Heart left ventricle (tissue), 16 donors: ENCODE measurements at regions not wholly inside any gene's neighbourhood (a gene's known extent, or its start where the extent isn't known, plus 50 kb on each side); places are given as distances from the start of the nearest gene placed in this dataset.

Experiments used
- ATAC-seq, 4 donors: fragments of 200-7000 bp; cut with Tn5 transposase; one replicate each; pipeline ENCODE4 v1.9.1; 2020 to 2022; ENCODE audit warnings: moderate library complexity in 4 of 4, mild to moderate bottlenecking in 3 of 4, moderate number of reproducible peaks in 1 of 4
- DNase-seq, 5 donors: peaks; one replicate each; pipeline ENCODE4 v3.0.0-alpha.2; 2020
- H3K27ac ChIP-seq, 12 donors: fragments of 200-600 bp; sonication (generic) in 4 of 12; one replicate each; pipeline versions ENCODE4 v1.5.0 to v1.8.0; 2016 to 2022; ENCODE audit warnings: mild to moderate bottlenecking in 2 of 12
- H3K27me3 ChIP-seq, 9 donors: fragments of 200-600 bp; sonication (generic) in 2 of 9; one replicate each; pipeline versions ENCODE4 v1.5.1 to v1.8.0; 2016 to 2022; ENCODE audit warnings: mild to moderate bottlenecking in 3 of 9
- H3K36me3 ChIP-seq, 9 donors: fragments of 200-600 bp; sonication (generic) in 2 of 9; one replicate each; pipeline versions ENCODE4 v1.5.0 to v1.8.0; 2018 to 2022; ENCODE audit warnings: mild to moderate bottlenecking in 2 of 9
- H3K4me1 ChIP-seq, 12 donors: fragments of 200-600 bp; sonication (generic) in 4 of 12; one replicate each; pipeline versions ENCODE4 v1.5.0 to v1.8.0; 2016 to 2022; ENCODE audit warnings: mild to moderate bottlenecking in 3 of 12
- H3K4me3 ChIP-seq, 12 donors: fragments of 200-600 bp; sonication (generic) in 4 of 12; one replicate each; pipeline versions ENCODE4 v1.5.0 to v1.8.0; 2017 to 2022; ENCODE audit warnings: mild to moderate bottlenecking in 9 of 12, moderate library complexity in 4 of 12
- H3K9me3 ChIP-seq, 12 donors: fragments of 200-600 bp; sonication (generic) in 4 of 12; one replicate each; pipeline versions ENCODE4 v1.5.0 to v1.8.0; 2016 to 2022; ENCODE audit warnings: mild to moderate bottlenecking in 1 of 12
- CTCF ChIP-seq, 12 donors: fragments of 200-600 bp; sonication (generic) in 4 of 12; IDR thresholded peaks; one replicate each; pipeline versions ENCODE4 v1.5.0 to v1.8.0; 2018 to 2022; ENCODE audit warnings: antibody characterized with exemption in 12 of 12, mild to moderate bottlenecking in 5 of 12
- POLR2A ChIP-seq, 2 donors: fragments of 450-650 bp; IDR thresholded peaks; one replicate each; pipeline ENCODE4 v1.6.1; 2017; ENCODE audit warnings: antibody characterized with exemption in 2 of 2, mild to moderate bottlenecking in 2 of 2, moderate library complexity in 2 of 2
- WGBS, 4 donors: extraction: QIAGEN DNeasy Blood & Tissue Kit in 2 of 4; methylation state at CpG; one replicate each; pipeline versions ENCODE4 v1.1.5 to v1.1.7; 2013 to 2018; 5-methylcytosine and 5-hydroxymethylcytosine counted together
- intact Hi-C, 10 donors: fragments of 100-400 bp; cut with DNase I; formaldehyde crosslinking; loops; one replicate each; pipeline versions ENCODE4 v1.11.1 to v1.14.2; 2022
- donor health status: ischemic (EF 13 %, LVEDD 7.1; RV severe dilation, severe dysfunction).
- donor health status: healthy with polysubstance abuse.
- donor health status: DM: no; HTN: yes; CAD: no.
- donor health status: DM: no; HTN: no; CAD: no.
- donor health status: ischemic (EF 25% LVEDD 6.9; RV normal size, moderate dysfunction).
- donor health status: ischemic (EF 25% LVEDD 5.7; RV mildly dilated, moderate dysfunction).
- donor health status: healthy.
- donor health status: DM: yes; HTN: yes; CAD: no.
- donor health status: ischemic (EF 35%, LVEDD 5.7; RV mildly dilated, moderate dysfunction).
- donor health status: nonischemic (EF 11% LVEDD 7.7; RV severe dilation, severe dysfunction).
- donor health status: DM: yes; HTN: yes; CAD: no.
- donor health status: PGD.
- donor health status: ischemic (EF 29% LVEDD 5.4; RV normal size, mild dysfunction).
- donor health status: nonischemic (EF 23%, LVEDD 6.1; RV moderate dilation, normal function).

GRCh38 chr1:76705560-76705959, 161.7 kb upstream of the ST6GALNAC5 start:
- 64 to 68% (median 65%) methylated on average over 4 of the region's 4 CpGs for WGBS, 4 donors
- H3K9me3 ChIP-seq: no peaks in the 10 kb centered on the region
- H3K27me3 ChIP-seq: no peaks in the 10 kb centered on the region
- intact Hi-C loops: no loop called here
- no peak overlapping the region for H3K27ac ChIP-seq
- no peaks in the 10 kb centered on the region for H3K36me3 ChIP-seq
- H3K4me3 ChIP-seq: no peak overlapping the region
- ATAC-seq: no peak
- no peaks in the 10 kb centered on the region for H3K4me1 ChIP-seq
- TF ChIP-seq CTCF (IDR thresholded peaks at IDR 0.05) (no peak), POLR2A (IDR thresholded peaks at IDR 0.05) (no peak)
- DNase-seq: no peak

- no peak overlapping the region for H3K4me3 ChIP-seq
- intact Hi-C loops: no loop called here
- TF ChIP-seq CTCF (IDR thresholded peaks at IDR 0.05) (no peak), POLR2A (IDR thresholded peaks at IDR 0.05) (no peak)
- WGBS, 4 donors: 79 to 92% (median 83%) methylated on average over 2 of the region's 2 CpGs
- H3K36me3 ChIP-seq: no peaks in the 10 kb centered on the region
- no peak overlapping the region for H3K27ac ChIP-seq
- peaks cover 0 to 5% (median 0%) of the 10 kb centered on the region in 12 donors for H3K9me3 ChIP-seq
- DNase-seq (no peak), ATAC-seq (no peak)
- no peaks in the 10 kb centered on the region for H3K27me3 ChIP-seq
- no peaks in the 10 kb centered on the region for H3K4me1 ChIP-seq
Observed at GRCh38 chr1:76713535-76713934, 153.7 kb upstream of the ST6GALNAC5 start.

GRCh38 chr1:76715474-76715873, 151.8 kb upstream of the ST6GALNAC5 start:
- ATAC-seq (no peak), DNase-seq (no peak)
- no peak for TF ChIP-seq CTCF (IDR thresholded peaks at IDR 0.05)
- TF ChIP-seq POLR2A (IDR thresholded peaks at IDR 0.05): no peak
- Histone ChIP-seq H3K4me3 (no peak overlapping the region), H3K9me3 (peaks cover 0 to 5% (median 0%) of the 10 kb centered on the region in 12 donors), H3K27ac (no peak overlapping the region), H3K27me3 (no peaks in the 10 kb centered on the region), H3K4me1 (no peaks in the 10 kb centered on the region), H3K36me3 (no peaks in the 10 kb centered on the region)
- 77 to 87% (median 81%) methylated on average over 1 of the region's 1 CpG for WGBS, 4 donors
- intact Hi-C loops: no loop called here

GRCh38 chr1:76723949-76724348, 143.3 kb upstream of the ST6GALNAC5 start:
- no peaks in the 10 kb centered on the region for H3K4me1 ChIP-seq
- ATAC-seq: no peak
- no peak for DNase-seq
- no peak for TF ChIP-seq CTCF (IDR thresholded peaks at IDR 0.05)
- no peaks in the 10 kb centered on the region for H3K27me3 ChIP-seq
- no peak overlapping the region for H3K4me3 ChIP-seq
- H3K27ac ChIP-seq: no peak overlapping the region
- H3K36me3 ChIP-seq: no peaks in the 10 kb centered on the region
- intact Hi-C loops: no loop called here
- no peaks in the 10 kb centered on the region for H3K9me3 ChIP-seq
